IMR-90 (cell line): ENCODE measurements at regions not wholly inside any gene's neighbourhood (a gene's known extent, or its start where the extent isn't known, plus 50 kb on each side); places are given as distances from the start of the nearest gene placed in this dataset.

Experiments
- ATAC-seq: fragments of 200-7000 bp; cut with Tn5 transposase; 2 replicates; pipeline ENCODE4 v1.9.1; 2020; ENCODE audit warnings: low read depth, mild to moderate bottlenecking, moderate library complexity
- BruUV-seq: library from RNA; stranded (reverse); fragments of 400-500 nt; replicated peaks from 2 replicates; lab custom pipeline; 2021; lab: Mats Ljungman, UMichigan
- CTCF ChIA-PET: fragments of 300-600 bp; formaldehyde crosslinking; extraction: SDS; loops from one replicate; lab custom pipeline; 2021; ENCODE audit warnings: antibody characterized with exemption; lab: Yijun Ruan, JAX
- POLR2A ChIA-PET: fragments of 300-600 bp; sonication (Branson Sonifier 250); formaldehyde crosslinking; loops from one replicate; lab custom pipeline; 2022; ENCODE audit warnings: antibody characterized with exemption; ENCODE audit not compliant: unreplicated experiment; lab: Charles Lee
- DNase-seq: peaks from one replicate; pipeline ENCODE4 v3.0.0; 2013
- H2AFZ ChIP-seq: replicated peaks from 2 replicates; pipeline ENCODE3; 2013; ENCODE audit warnings: low read length, mild to moderate bottlenecking; ENCODE audit not compliant: poor library complexity
- H2AK5ac ChIP-seq: 2 replicates; pipeline ENCODE4 v1.6.1; 2013; ENCODE audit warnings: low read depth, low read length, inconsistent platforms
- H2AK9ac ChIP-seq: replicated peaks from 2 replicates; pipeline ENCODE3; 2013; ENCODE audit warnings: mild to moderate bottlenecking, low read depth, low read length, moderate library complexity; ENCODE audit not compliant: poor library complexity
- H2BK120ac ChIP-seq: 2 replicates; pipeline ENCODE4 v1.6.1; 2013; ENCODE audit warnings: low read depth, low read length, inconsistent platforms
- H2BK15ac ChIP-seq: 3 replicates; pipeline ENCODE4 v1.6.1; 2013; ENCODE audit warnings: low read depth, low read length, inconsistent platforms
- H2BK20ac ChIP-seq: 2 replicates; pipeline ENCODE4 v1.6.1; 2013; ENCODE audit warnings: low read depth, mild to moderate bottlenecking, inconsistent platforms, low read length, moderate library complexity
- H2BK5ac ChIP-seq: 2 replicates; pipeline ENCODE4 v1.6.1; 2013; ENCODE audit warnings: mild to moderate bottlenecking, low read depth, low read length, inconsistent platforms; ENCODE audit not compliant: poor library complexity, severe bottlenecking
- H3K14ac ChIP-seq: replicated peaks from 2 replicates; pipeline ENCODE4 v1.6.1; 2013; ENCODE audit warnings: low read depth, low read length, inconsistent platforms
- H3K18ac ChIP-seq: 2 replicates; pipeline ENCODE4 v1.6.1; 2013; ENCODE audit warnings: low read depth, low read length, control low read depth
- H3K23ac ChIP-seq: 2 replicates; pipeline ENCODE4 v1.6.1; 2013; ENCODE audit warnings: low read depth, low read length, inconsistent platforms
- H3K27ac ChIP-seq: 2 replicates; pipeline ENCODE4 v1.5.1; 2013; ENCODE audit warnings: mild to moderate bottlenecking, control low read depth, low read length; ENCODE audit not compliant: insufficient read depth
- H3K27me3 ChIP-seq: 2 replicates; pipeline ENCODE4 v1.6.1; 2013; ENCODE audit warnings: low read length; ENCODE audit not compliant: control insufficient read depth, insufficient read depth
- H3K36me3 ChIP-seq: 2 replicates; pipeline ENCODE4 v1.6.1; 2013; ENCODE audit warnings: low read length, mixed read lengths; ENCODE audit not compliant: control insufficient read depth, insufficient read depth
- H3K4ac ChIP-seq: 2 replicates; pipeline ENCODE4 v1.6.1; 2013; ENCODE audit warnings: low read depth, low read length, inconsistent platforms
- H3K4me1 ChIP-seq: 2 replicates; pipeline ENCODE4 v1.6.1; 2013; ENCODE audit warnings: low read length, mixed read lengths; ENCODE audit not compliant: control insufficient read depth, insufficient read depth
- H3K4me2 ChIP-seq: 2 replicates; pipeline ENCODE4 v1.6.1; 2013; ENCODE audit warnings: low read depth, mild to moderate bottlenecking, control low read depth, low read length, moderate library complexity
- H3K4me3 ChIP-seq: 2 replicates; pipeline ENCODE4 v1.5.1; 2013; ENCODE audit warnings: low read depth, mild to moderate bottlenecking, control low read depth, low read length, moderate library complexity; ENCODE audit not compliant: insufficient read depth
- H3K56ac ChIP-seq: 2 replicates; pipeline ENCODE4 v1.6.1; 2013; ENCODE audit warnings: low read length, inconsistent platforms; ENCODE audit not compliant: insufficient read depth; ENCODE audit errors: extremely low read depth
- H3K79me1 ChIP-seq, 2 experiments: 2 replicates each; pipeline ENCODE4 v1.6.1; 2013; ENCODE audit warnings: low read length in 2 of 2, inconsistent platforms in 1 of 2, low read depth in 1 of 2
- H3K9ac ChIP-seq: 2 replicates; pipeline ENCODE4 v1.6.1; 2013; ENCODE audit warnings: low read depth, low read length, control low read depth
- H3K9me1 ChIP-seq: 2 replicates; pipeline ENCODE4 v1.6.1; 2013; ENCODE audit warnings: low read length, inconsistent platforms; ENCODE audit not compliant: insufficient read depth
- H3K9me3 ChIP-seq: 2 replicates; pipeline ENCODE4 v1.6.1; 2013; ENCODE audit warnings: low read length; ENCODE audit not compliant: control insufficient read depth, insufficient read depth
- H4K20me1 ChIP-seq: 2 replicates; pipeline ENCODE4 v1.6.1; 2013; ENCODE audit warnings: low read length, inconsistent platforms; ENCODE audit not compliant: insufficient read depth
- H4K5ac ChIP-seq: 2 replicates; pipeline ENCODE4 v1.6.1; 2013; ENCODE audit warnings: mild to moderate bottlenecking, low read depth, low read length, control low read depth
- H4K8ac ChIP-seq, 2 experiments: 2 replicates each; pipeline ENCODE4 v1.6.1; 2013; ENCODE audit warnings: low read depth in 2 of 2, low read length in 2 of 2, control low read depth in 1 of 2, inconsistent platforms in 1 of 2
- H4K91ac ChIP-seq: 2 replicates; pipeline ENCODE4 v1.6.1; 2013; ENCODE audit warnings: low read depth, low read length, inconsistent platforms; ENCODE audit not compliant: insufficient read depth
- CHD1 ChIP-seq: IDR thresholded peaks from 2 replicates; pipeline ENCODE4 v1.6.1; 2012; ENCODE audit warnings: low read depth, low read length, improper control_type of control experiment
- MAFK ChIP-seq: IDR thresholded peaks from 2 replicates; pipeline ENCODE4 v1.6.1; 2012; ENCODE audit warnings: low read depth, low read length, improper control_type of control experiment
- NFE2L2 ChIP-seq: fragments of 150-350 bp; IDR thresholded peaks from 2 replicates; pipeline ENCODE4 v1.6.1; 2016; ENCODE audit warnings: low read depth, mild to moderate bottlenecking, low read length
- WGBS, 2 experiments: methylation state at CpG; one replicate each; pipeline versions ENCODE4 v1.1.5 to v1.1.7; 2013; ENCODE audit warnings: missing lambda C conversion rate in 2 of 2; ENCODE audit not compliant: insufficient read length in 1 of 2; ENCODE audit errors: extremely low coverage in 2 of 2; 5-methylcytosine and 5-hydroxymethylcytosine counted together
- dilution Hi-C: fragments of 300-500 bp; cut with HindIII; formaldehyde crosslinking; loops from one replicate; pipeline ENCODE4 v1.14.3; 2018; ENCODE audit warnings: low sequenced_read_pairs; ENCODE audit not compliant: unreplicated experiment
- in situ Hi-C: fragments of 300-500 bp; cut with MboI; formaldehyde crosslinking; loops from 3 replicates; pipeline ENCODE4 v1.14.3; 2019; ENCODE audit warnings: low sequenced_read_pairs, inconsistent platforms, mixed read lengths
- intact Hi-C: fragments of 100-400 bp; cut with micrococcal nuclease; formaldehyde crosslinking; loops from 2 replicates; pipeline ENCODE4 v1.10.0; 2022

GRCh38 chr20:22411286-22411626, 173.1 kb downstream of the FOXA2 start:
- Histone ChIP-seq H4K5ac (no peak overlapping the region), H2AFZ (no peak overlapping the region), H2AK9ac (no peak overlapping the region), H3K4ac (no peak overlapping the region), H3K18ac (no peak overlapping the region), H3K14ac (no peak overlapping the region), H3K56ac (no peak overlapping the region), H4K91ac (no peak overlapping the region), H4K20me1 (no peaks in the 10 kb centered on the region), H3K4me3 (no peak overlapping the region), H3K27me3 (no peaks in the 10 kb centered on the region), H2BK20ac (no peak overlapping the region), H2BK5ac (no peak overlapping the region), H4K8ac (no peak overlapping the region), H3K23ac (no peak overlapping the region), H3K9ac (no peak overlapping the region), H3K9me1 (no peaks in the 10 kb centered on the region), H3K4me2 (no peak overlapping the region), H3K9me3 (no peaks in the 10 kb centered on the region; the same call in 1 of the 2 replicates), H3K36me3 (no peaks in the 10 kb centered on the region), H3K4me1 (no peaks in the 10 kb centered on the region), H2BK15ac (no peak overlapping the region), H3K79me1 (no peaks in the 10 kb centered on the region), H2AK5ac (no peak overlapping the region), H2BK120ac (no peak overlapping the region), H3K27ac (no peak overlapping the region)
- DNase-seq (no peak), ATAC-seq (no peak)
- no CpG with 5 or more reads among the region's 1 CpG for WGBS, 2 experiments
- BruUV-seq = no TSS peak
- CTCF ChIA-PET = no interaction called here
- in situ Hi-C loops (no loop called here), dilution Hi-C loops (no loop called here), intact Hi-C loops (no loop called here)
- POLR2A ChIA-PET = no interaction called here
- no peak for TF ChIP-seq MAFK
- no peak for TF ChIP-seq CHD1
- no peak for TF ChIP-seq NFE2L2
